Peyer's patch (tissue), 4 donors: ENCODE measurements at regions not wholly inside any gene's neighbourhood (a gene's known extent, or its start where the extent isn't known, plus 50 kb on each side); places are given as distances from the start of the nearest gene placed in this dataset.

Experiments used
- DNase-seq, 3 donors: peaks; one replicate each; pipeline ENCODE4 v3.0.0-alpha.2; 2017 to 2019
- H3K27ac ChIP-seq, 4 donors: fragments of 200-600 bp; sonication (generic); one replicate each; pipeline ENCODE4 v1.5.1; 2016 to 2019
- H3K27me3 ChIP-seq, 2 donors: fragments of 200-600 bp; sonication (generic); one replicate each; pipeline ENCODE4 v1.5.1; 2019
- H3K36me3 ChIP-seq, 3 donors: fragments of 200-600 bp; sonication (generic); one replicate each; pipeline ENCODE4 v1.5.1; 2016 to 2019
- H3K4me1 ChIP-seq, 4 donors: fragments of 200-600 bp; sonication (generic); one replicate each; pipeline ENCODE4 v1.5.1; 2016 to 2019
- H3K4me3 ChIP-seq, 4 donors: fragments of 200-600 bp; sonication (generic); 1 replicate in 3 of 4; 2 replicates in 1 of 4; pipeline ENCODE4 v1.5.1; 2016 to 2019; ENCODE audit warnings: mild to moderate bottlenecking in 1 of 4
- H3K9me3 ChIP-seq, 4 donors: fragments of 200-600 bp; sonication (generic); one replicate each; pipeline ENCODE4 v1.5.1; 2016 to 2019; ENCODE audit warnings: mild to moderate bottlenecking in 1 of 4
- POLR2A ChIP-seq, 2 donors: fragments of 450-650 bp; IDR thresholded peaks; one replicate each; pipeline ENCODE4 v1.5.1; 2017; ENCODE audit warnings: antibody characterized with exemption in 2 of 2, mild to moderate bottlenecking in 2 of 2, moderate library complexity in 2 of 2
- TF ChIP-seq, protein P1 (sequence below), 6 experiments: fragments of 450-650 bp in 4 of 6; fragments of 200-600 bp in 2 of 6; sonication (generic) in 1 of 6; IDR thresholded peaks; one replicate each; pipeline ENCODE4 v1.5.1; 2017 to 2019; ENCODE audit warnings: antibody characterized with exemption in 6 of 6, mild to moderate bottlenecking in 3 of 6, moderate library complexity in 1 of 6

GRCh38 chr6:15947436-15947835, 181.4 kb upstream of the MYLIP start:
- no peaks in the 10 kb centered on the region for H3K9me3 ChIP-seq
- H3K36me3 ChIP-seq = no peaks in the 10 kb centered on the region
- no peak overlapping the region for H3K4me3 ChIP-seq
- no peaks in the 10 kb centered on the region for H3K27me3 ChIP-seq
- H3K27ac ChIP-seq = no peak overlapping the region
- DNase-seq = no peak
- TF ChIP-seq POLR2A (IDR thresholded peaks at IDR 0.05) = no peak
- TF ChIP-seq, protein P1, sequence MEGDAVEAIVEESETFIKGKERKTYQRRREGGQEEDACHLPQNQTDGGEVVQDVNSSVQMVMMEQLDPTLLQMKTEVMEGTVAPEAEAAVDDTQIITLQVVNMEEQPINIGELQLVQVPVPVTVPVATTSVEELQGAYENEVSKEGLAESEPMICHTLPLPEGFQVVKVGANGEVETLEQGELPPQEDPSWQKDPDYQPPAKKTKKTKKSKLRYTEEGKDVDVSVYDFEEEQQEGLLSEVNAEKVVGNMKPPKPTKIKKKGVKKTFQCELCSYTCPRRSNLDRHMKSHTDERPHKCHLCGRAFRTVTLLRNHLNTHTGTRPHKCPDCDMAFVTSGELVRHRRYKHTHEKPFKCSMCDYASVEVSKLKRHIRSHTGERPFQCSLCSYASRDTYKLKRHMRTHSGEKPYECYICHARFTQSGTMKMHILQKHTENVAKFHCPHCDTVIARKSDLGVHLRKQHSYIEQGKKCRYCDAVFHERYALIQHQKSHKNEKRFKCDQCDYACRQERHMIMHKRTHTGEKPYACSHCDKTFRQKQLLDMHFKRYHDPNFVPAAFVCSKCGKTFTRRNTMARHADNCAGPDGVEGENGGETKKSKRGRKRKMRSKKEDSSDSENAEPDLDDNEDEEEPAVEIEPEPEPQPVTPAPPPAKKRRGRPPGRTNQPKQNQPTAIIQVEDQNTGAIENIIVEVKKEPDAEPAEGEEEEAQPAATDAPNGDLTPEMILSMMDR (IDR thresholded peaks at IDR 0.05) = no peak
- H3K4me1 ChIP-seq = peaks cover 0 to 4% (median 0%) of the 10 kb centered on the region in 4 donors

DNA sequence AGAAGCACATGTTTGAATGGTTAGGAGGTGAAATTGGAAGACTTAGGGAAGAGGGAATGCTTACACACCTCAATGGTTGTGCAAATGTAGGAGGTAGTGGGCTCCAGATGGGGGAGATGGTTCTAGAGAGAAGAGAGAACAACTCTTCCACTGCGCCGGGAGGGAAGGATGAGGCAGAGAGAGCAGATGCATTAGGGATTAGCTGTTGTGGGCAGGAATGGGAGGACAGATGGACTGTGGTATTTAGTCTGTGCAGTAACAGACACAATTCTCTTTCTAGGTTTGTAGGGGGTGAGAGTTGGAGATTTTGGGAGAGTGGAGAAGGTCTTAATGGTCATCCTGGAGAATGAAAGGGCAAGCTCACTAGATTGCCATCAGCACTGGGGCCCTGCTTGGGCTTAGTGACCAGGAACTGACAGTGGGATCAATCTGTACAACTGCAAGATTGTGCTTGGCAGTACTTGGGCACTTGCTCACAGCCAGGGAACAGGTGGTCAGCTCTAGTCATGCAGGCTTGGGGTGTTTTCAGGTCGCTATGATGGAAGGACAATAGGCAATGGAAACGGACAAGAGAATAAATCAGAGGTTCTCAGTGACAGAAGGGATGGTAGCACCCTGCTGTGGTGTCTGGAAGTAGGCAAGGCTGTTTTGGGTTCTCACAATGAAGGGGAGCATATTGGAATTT, 182.0 kb upstream of the MYLIP start:
- Histone ChIP-seq H3K36me3 (no peaks in the 10 kb centered on the region), H3K4me3 (no peak overlapping the region), H3K27ac (no peak overlapping the region), H3K27me3 (no peaks in the 10 kb centered on the region), H3K4me1 (peaks cover 0 to 4% (median 0%) of the 10 kb centered on the region in 4 donors), H3K9me3 (no peaks in the 10 kb centered on the region)
- DNase-seq = no peak
- no peak for TF ChIP-seq POLR2A (IDR thresholded peaks at IDR 0.05)
- TF ChIP-seq, protein P1 (IDR thresholded peaks at IDR 0.05) = no peak

DNA sequence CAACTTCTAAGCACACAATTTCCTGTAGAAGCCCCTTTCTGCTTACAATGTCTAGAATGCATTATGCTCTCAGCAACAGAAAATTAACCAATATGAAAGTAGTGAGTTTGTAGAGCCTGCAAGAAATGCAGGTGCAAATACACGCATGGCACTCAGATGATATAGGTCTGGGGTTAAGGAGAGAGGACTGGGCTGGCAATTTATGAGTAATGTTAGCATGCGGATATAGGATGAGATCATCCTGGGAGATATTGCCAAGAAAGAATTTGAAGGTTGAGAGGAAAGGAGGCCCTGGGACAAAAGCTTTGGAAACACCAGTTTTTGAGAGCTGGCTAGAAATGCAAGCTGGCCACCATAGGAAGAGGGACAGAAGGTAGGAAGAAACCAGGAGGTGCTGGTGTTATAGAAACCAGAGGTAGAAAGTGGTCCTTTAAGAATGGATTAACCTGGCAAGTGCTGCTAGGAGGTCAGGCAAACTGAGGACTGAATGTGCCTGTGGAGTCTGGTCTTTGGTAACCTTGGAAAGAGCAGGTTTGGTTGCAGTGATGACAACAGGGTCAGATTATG, 183.2 kb upstream of the MYLIP start:
- H3K27me3 ChIP-seq = no peaks in the 10 kb centered on the region
- H3K4me3 ChIP-seq = no peak overlapping the region
- H3K27ac ChIP-seq = no peak overlapping the region
- no peak for DNase-seq
- no peaks in the 10 kb centered on the region for H3K36me3 ChIP-seq
- TF ChIP-seq, protein P1 (IDR thresholded peaks at IDR 0.05) = no peak
- no peak for TF ChIP-seq POLR2A (IDR thresholded peaks at IDR 0.05)
- no peaks in the 10 kb centered on the region for H3K9me3 ChIP-seq
- H3K4me1 ChIP-seq = peaks cover 0 to 4% (median 0%) of the 10 kb centered on the region in 4 donors

- no peaks in the 10 kb centered on the region for H3K4me1 ChIP-seq
- H3K4me3 ChIP-seq = no peak overlapping the region
- TF ChIP-seq, protein P1 (IDR thresholded peaks at IDR 0.05) = no peak
- TF ChIP-seq POLR2A (IDR thresholded peaks at IDR 0.05) = no peak
- no peak for DNase-seq
- no peaks in the 10 kb centered on the region for H3K9me3 ChIP-seq
- no peaks in the 10 kb centered on the region for H3K36me3 ChIP-seq
- H3K27ac ChIP-seq = no peak overlapping the region
- H3K27me3 ChIP-seq = no peaks in the 10 kb centered on the region
Observed at GRCh38 chr6:15943423-15943822, 185.5 kb upstream of the MYLIP start.

DNA sequence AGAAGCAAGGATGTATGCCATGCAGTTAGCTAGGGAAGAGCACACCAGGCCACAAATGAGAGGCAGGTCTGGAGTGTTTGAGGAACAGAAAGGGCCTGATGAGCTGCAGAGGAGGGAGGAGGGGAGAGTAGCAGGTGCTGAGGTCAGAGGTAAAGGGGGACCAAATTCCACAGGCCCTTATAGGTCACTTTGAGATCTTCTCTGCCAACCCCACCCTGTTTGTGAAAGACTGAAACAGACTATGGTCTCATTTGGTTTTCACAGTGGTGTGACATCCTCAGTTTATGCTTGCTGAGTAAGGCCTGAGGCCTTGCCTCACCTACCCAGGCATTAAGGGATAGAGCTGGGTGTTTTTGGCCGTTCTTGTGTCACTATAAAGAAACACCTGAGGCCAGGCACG, 187.7 kb upstream of the MYLIP start:
- H3K4me3 ChIP-seq = no peak overlapping the region
- no peaks in the 10 kb centered on the region for H3K36me3 ChIP-seq
- no peak for DNase-seq
- no peak overlapping the region for H3K27ac ChIP-seq
- TF ChIP-seq, protein P1 (IDR thresholded peaks at IDR 0.05) = no peak
- no peak for TF ChIP-seq POLR2A (IDR thresholded peaks at IDR 0.05)
- H3K27me3 ChIP-seq = no peaks in the 10 kb centered on the region
- no peaks in the 10 kb centered on the region for H3K9me3 ChIP-seq
- no peaks in the 10 kb centered on the region for H3K4me1 ChIP-seq
